ENCODE measurements at regions not wholly inside any gene's neighbourhood (a gene's known extent, or its start where the extent isn't known, plus 50 kb on each side); places are given as distances from the start of the nearest gene placed in this dataset.
A peak's percentile ranks its signal among the peaks of the same experiment; 100 is the strongest.

- peak; percentile 91 for DNase-seq
These were observed 53.2 kb upstream of the SYPL1 start for GRCh38 chr7:106165337-106165736.

GRCh38 chr7:106163257-106163656 lies 51.1 kb upstream of the SYPL1 start:
- DNase-seq: no peak

Measured in fibroblast of skin of scalp (primary cell).